ENCODE measurements at regions not wholly inside any gene's neighbourhood (a gene's known extent, or its start where the extent isn't known, plus 50 kb on each side); places are given as distances from the start of the nearest gene placed in this dataset.
A peak's percentile ranks its signal among the peaks of the same experiment; 100 is the strongest.
"Not testable (repeated sequence)": the region's sequence is repeated elsewhere in the genome, so short reads cannot be mapped to it uniquely, and the experiment has no call there.

- not testable (repeated sequence) for DNase-seq
Observed at GRCh38 chr1:102659876-102660483, 448.3 kb downstream of the COL11A1 start.

DNA sequence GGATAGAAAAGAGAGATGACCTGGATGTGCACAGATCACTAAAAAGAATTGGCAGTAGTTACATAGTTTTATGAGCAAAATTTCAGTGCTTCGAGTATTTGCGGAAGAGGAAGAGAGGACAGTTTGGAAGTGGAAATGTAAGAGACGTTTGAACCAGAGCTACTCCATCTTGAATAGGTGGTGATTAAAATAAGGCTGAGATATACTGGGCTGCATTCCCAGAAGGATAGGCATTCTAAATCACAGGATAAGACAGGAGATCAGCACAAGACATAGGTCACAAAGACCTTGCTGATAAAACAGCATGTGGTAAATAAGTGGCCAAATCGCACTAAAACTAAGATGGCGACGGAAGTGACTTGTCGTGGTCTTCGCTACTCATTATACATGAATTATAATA lies 453.3 kb downstream of the COL11A1 start:
- DNase-seq, result no peak

DNA sequence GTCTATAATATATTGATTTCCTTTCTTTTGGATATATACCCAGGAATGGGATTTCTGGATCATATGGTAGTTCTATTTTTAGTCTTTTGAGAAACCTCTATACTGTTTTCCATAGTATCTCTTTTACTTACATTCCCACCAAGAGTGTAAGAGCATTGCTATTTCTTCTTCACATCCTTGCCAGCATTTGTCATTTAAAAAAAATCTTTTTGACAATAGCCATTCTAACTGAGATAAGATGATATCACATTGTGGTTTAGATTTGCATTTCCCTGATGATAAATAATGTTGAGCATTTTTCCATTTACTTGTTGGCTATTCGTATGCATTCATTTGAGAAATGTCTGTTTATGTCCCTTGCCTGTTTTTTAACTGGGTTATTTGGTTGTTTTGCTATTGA lies 467.4 kb downstream of the COL11A1 start:
- DNase-seq, result no peak

DNA sequence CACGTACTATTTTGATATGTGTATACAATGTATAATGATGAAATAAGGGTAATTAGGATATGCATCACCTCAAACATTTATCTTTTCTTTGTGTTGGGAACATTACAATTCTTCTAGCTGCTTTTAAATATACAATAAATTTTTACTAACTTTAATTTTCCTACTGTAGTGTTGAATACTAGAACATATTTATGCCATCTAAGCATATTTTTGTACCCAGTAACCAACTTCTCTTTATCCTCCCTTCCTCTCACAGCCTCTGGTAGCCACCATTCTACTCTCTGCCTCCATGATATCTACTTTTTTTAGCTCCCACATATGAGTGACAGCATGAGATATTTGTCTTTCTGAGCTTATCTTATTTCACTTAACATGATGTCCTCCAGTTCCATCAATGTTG lies 468.0 kb downstream of the COL11A1 start:
- DNase-seq, result no peak

- no peak for DNase-seq
Observed at GRCh38 chr1:102631691-102632090, 476.6 kb downstream of the COL11A1 start.

DNA sequence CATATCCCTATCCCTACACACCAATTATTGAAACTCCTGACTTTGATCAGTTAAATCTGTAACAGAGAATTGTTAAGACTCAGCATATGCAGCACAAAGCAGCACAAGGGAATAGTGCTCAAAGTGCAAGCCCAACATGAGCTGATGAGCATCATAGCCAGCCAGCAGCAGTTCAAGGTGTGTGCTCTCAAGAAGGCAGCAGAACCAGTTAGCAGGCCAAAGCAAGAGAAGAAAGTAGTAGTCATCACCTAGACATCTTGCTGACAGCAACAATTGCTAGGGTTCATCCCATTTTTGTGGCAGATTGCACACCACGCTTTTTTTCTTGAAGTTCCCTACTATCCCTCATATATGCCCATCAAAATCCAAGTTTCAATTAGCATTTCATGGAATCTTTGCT lies 478.3 kb downstream of the COL11A1 start:
- DNase-seq, result no peak

DNA sequence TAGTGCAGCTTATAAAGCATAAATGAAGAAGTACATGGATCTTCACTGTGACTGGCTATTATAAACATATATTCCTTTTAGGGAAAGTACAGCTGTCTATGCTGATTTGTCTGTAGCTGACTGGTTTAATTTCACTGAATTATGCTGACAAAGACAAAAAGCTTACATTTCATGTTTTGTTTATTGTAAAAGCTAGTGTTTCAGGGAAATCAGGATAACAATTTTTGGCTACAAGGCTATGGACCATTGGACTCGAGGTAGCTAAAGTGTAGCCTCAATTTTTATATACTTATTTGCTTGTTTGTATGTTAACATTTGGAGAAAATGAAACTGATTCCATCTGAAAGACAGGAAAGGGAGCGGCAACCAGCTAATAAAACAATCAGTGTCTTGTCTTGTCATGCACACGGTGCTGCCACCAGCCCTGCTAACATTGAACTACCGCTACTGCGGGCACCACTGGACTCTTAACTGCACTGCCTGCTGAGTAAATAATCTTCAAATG lies 480.2 kb downstream of the COL11A1 start:
- DNase-seq, result peak; percentile 86

DNA sequence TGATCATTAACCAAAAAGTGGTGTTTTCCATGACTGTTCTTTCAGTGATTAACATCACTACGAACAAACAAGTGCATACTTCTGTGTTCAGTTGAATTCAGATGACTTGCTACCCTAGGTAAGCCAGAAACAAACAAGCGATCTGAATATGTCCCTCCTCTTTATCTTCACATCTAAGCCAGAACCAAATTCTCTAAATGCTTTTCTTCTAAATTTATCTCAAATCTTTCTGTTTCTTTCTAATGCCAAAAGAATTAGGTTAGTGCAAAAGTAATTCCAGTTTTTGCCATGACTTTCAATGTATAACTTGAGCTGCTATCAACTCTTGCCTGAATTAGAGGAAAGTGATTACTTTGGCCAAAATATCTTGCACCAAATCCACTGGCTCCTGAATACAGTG lies 481.2 kb downstream of the COL11A1 start:
- DNase-seq, result no peak

DNA sequence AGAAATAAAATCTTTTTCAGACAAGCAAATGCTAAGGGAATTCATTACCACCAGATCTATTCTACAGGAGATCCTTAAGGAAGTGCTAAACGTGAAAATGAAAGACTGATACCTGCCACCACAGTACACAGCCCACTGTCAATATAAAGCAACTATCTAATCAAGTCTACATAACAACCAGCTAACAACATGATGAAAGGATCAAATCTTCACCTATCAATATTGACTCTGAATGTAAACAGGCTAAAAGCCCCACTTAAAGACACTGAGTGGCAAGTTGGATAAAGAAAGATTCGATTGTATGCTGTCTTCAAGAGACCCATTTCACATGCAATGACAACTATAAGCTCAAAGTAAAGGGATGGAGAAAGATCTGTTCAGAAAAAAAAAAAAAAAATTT lies 492.4 kb downstream of the COL11A1 start:
- DNase-seq, result no peak

DNA sequence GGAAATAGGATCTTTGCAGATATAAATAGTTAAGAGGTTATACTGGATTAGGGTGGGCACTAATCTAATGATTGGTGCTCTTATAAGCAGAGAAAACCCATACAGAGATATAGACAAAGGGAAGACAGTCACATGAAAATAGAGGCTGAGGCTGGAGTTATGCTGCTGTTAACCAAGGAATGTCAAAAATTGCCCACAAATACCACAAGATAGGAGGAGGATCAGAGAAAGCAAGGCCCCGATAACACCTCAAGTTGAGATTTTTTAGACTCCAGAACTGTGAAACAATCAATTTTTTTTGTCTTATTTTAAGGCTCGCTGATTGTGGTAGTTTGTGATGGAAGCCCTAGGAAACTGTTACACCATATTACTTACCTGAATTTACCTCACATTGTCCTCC lies 513.2 kb downstream of the COL11A1 start:
- no peak for DNase-seq

DNA sequence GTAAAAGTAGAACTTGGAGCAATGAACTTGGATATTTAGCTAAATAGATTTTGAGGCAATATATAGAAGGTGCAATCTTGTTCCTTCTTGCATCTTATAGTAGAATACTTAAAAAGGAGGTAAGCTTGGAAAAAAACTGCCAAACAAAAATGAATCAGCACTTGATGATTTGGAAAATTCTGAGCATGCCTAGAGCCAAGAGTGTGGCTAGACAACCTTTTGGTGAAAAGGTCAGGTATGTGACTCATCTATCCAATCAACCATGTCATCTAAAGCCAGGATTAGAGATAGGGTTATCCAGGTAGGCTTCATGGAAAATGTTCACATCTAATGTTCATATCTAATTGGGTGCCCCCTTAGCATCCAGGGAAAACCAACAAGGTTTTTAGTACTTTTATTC lies 515.0 kb downstream of the COL11A1 start:
- no peak for DNase-seq

DNA sequence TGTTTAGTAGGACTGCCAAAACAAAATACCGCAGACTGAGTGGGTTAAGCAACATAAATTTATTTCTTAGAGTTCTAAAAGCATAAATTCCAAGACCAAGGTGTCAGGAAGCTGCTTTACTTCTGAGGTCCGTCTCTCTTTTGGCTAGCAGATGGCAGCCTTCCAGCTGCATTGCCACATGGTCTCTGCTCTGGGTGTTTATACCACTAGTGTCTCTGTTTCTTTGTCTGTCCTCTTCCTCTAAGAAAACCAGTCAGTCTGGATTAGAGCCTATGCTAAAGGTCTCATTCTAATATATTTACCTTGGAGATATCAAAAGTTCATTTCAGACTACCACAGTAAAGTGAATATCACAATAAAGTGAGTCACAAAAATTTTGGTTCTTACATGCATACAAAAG lies 519.8 kb downstream of the COL11A1 start:
- no peak for DNase-seq

- DNase-seq, result no peak
Observed at GRCh38 chr1:102586022-102586421, 522.3 kb downstream of the COL11A1 start.

- DNase-seq, result no peak
Observed at GRCh38 chr1:102580806-102581205, 527.5 kb downstream of the COL11A1 start.

GRCh38 chr1:102578804-102579203 lies 529.5 kb downstream of the COL11A1 start:
- DNase-seq, result no peak

GRCh38 chr1:102572637-102573036 lies 535.7 kb downstream of the COL11A1 start:
- no peak for DNase-seq

DNA sequence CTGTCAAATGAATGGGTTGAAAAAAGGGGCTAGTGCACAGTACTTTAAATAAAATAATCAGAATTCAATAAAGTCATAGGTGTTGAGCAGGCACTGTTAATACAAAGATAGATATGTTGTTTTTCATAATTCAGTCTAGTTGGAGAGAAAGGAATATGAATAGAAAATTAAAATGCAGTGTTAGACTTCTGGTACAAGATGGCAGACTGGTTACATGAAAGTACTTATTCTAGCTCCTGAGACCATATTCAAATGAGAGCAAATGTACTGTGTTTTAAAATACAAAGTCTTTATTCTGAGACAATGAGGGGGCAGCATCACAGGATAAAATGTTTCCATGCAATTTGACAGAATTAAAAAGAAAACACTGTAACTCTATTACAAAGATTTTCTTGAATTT lies 542.1 kb downstream of the COL11A1 start:
- DNase-seq, result no peak

DNA sequence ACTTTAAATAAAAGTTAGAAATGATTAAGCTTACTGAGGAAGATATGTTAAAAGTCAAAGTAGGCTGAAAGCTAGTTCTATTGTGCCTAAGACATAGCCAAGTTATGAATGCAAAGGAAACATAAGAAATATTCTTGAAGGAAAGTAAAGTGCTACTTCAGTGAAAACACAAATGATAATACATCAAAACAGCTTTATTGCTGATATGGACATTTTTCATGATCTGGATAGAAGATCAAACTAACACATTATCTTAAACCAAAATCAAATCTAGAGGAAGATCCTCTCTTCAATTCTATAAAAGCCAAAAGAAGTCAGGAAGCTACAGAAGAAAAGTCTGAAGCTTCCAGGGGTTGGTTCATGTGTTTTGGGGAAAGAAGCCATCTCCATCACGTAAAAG lies 545.9 kb downstream of the COL11A1 start:
- DNase-seq, result no peak

GRCh38 chr1:102550729-102551384 lies 554.1 kb upstream of the OLFM3 start:
- DNase-seq, result peak; percentile 12

DNA sequence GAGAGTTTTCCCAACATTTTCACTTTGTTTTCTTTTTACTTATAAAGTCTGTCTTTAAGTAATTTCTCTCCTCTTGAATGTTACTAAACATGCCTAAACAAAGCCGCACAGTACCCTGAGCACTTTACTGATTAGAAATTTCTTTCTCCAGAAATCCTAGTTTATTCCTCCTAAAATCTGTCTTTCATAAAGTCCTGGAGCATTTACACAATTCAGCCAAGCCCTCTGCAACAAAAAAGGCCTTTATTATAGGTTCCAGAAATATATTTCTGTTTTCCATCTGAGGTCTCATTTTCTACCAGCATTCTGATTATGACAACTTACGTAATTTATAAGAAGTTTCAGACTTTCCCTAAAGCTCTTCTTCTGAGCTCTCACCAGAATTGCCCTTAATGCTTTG lies 549.5 kb upstream of the OLFM3 start:
- no peak for DNase-seq

DNA sequence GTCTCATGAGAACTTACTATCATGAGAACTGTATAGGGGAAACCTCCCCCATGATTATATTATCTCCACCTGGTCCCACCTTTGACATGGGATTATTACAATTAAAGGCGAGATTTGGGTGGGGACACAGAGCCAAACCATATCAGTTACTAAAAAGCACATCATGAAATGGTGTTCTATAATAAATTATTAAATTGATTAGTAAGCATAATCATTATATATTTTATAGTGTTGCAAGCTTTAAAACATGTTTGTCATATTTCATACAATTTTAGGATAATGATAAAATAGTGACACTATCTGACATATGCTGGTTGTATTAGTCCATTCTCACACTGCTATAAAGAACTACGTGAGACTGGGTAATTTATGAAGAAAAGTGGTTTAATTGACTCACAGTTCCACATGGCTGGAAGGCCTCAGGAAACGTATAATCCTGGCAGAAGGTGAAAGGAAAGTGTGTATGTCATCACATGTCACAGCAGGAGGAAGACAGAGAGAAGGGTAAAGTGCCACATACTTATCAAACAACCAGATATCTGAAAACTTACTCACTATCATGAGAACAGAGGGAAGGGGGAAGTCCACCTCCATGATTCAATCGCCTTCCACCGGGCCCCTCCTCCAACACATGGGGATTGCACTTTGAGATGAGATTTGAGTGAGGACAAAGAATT lies 539.2 kb upstream of the OLFM3 start:
- DNase-seq, result no peak

- no peak for DNase-seq
Observed at GRCh38 chr1:102531036-102531435, 534.3 kb upstream of the OLFM3 start.

DNA sequence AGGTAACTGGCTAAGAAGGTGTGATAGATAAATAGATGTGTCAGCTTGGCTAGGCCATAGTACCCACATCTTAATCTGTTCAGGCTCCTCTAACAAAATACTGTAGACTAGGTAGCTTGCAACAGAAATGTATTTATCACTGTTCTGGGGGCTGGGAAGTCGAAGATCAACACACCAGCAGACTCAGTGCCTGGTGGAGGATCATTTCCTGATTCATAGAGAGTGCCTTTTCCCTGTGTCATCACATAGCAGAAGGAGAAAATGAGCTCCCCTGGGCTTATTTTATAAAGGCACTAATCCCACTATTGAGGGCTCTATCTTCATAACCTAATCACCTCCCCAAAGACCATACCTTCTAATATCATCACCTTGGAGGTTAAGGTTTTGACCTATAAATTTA lies 532.7 kb upstream of the OLFM3 start:
- no peak for DNase-seq

DNA sequence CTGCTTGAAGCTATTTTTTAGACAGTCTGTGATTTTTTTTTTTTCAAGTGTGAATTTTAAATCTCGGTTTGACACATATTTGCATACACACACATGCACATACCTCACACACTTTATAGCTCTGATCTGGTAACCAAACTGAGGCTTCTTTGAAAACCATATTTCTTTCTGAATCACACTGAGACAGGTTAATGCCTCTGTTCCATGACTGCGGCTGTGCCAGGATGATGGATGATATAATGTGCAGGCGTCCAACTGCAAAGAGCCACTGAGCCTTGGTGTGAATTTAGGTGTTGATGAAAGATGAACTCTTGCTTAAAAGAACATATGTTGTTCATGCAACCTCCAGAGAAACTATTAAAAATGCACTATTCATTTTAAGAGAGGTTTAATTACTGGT lies 504.0 kb upstream of the OLFM3 start:
- DNase-seq, result no peak
